HG03342 (cell line): ENCODE measurements at regions not wholly inside any gene's neighbourhood (a gene's known extent, or its start where the extent isn't known, plus 50 kb on each side); places are given as distances from the start of the nearest gene placed in this dataset.

Source experiments
- ATAC-seq: cut with Tn5 transposase; IDR thresholded peaks from one replicate; pipeline ENCODE4 v1.9.1; 2021; ENCODE audit warnings: mild to moderate bottlenecking, moderate library complexity; ENCODE audit not compliant: unreplicated experiment

- ATAC-seq = no peak
These were observed 306.4 kb downstream of the CD83 start for GRCh38 chr6:14423955-14424354.

- ATAC-seq = no peak
These were observed 308.2 kb downstream of the CD83 start for GRCh38 chr6:14425805-14426204.

- no peak for ATAC-seq
These were observed 308.7 kb downstream of the CD83 start for GRCh38 chr6:14426281-14426680.

- ATAC-seq = no peak
These were observed 310.7 kb downstream of the CD83 start for GRCh38 chr6:14428269-14428668.

- no peak for ATAC-seq
These were observed 311.8 kb downstream of the CD83 start for GRCh38 chr6:14429396-14429795.

- ATAC-seq = no peak
These were observed 312.6 kb downstream of the CD83 start for GRCh38 chr6:14430218-14430617.

- no peak for ATAC-seq
These were observed 314.1 kb downstream of the CD83 start for GRCh38 chr6:14431385-14432330.

- ATAC-seq = no peak
These were observed 317.5 kb downstream of the CD83 start for GRCh38 chr6:14434916-14435690.

GRCh38 chr6:14436592-14437132 is 319.1 kb downstream of the CD83 start:
- ATAC-seq = no peak

GRCh38 chr6:14439419-14439818 is 321.8 kb downstream of the CD83 start:
- no peak for ATAC-seq

- ATAC-seq = no peak
These were observed 322.8 kb downstream of the CD83 start for GRCh38 chr6:14440215-14440910.

- no peak for ATAC-seq
These were observed 323.6 kb downstream of the CD83 start for GRCh38 chr6:14440940-14441781.

- ATAC-seq = no peak
These were observed 324.7 kb downstream of the CD83 start for GRCh38 chr6:14442242-14442641.

- ATAC-seq = no peak
These were observed 326.2 kb downstream of the CD83 start for GRCh38 chr6:14443629-14444268.

GRCh38 chr6:14444295-14444972 is 326.9 kb downstream of the CD83 start:
- no peak for ATAC-seq

GRCh38 chr6:14447240-14447639 is 329.7 kb downstream of the CD83 start:
- ATAC-seq = no peak

- no peak for ATAC-seq
These were observed 330.7 kb downstream of the CD83 start for GRCh38 chr6:14448246-14448645.

- ATAC-seq = no peak
These were observed 332.5 kb downstream of the CD83 start for GRCh38 chr6:14450133-14450504.

- no peak for ATAC-seq
These were observed 333.0 kb downstream of the CD83 start for GRCh38 chr6:14450578-14450977.
